ENCODE measurements at regions not wholly inside any gene's neighbourhood (a gene's known extent, or its start where the extent isn't known, plus 50 kb on each side); places are given as distances from the start of the nearest gene placed in this dataset.

DNA sequence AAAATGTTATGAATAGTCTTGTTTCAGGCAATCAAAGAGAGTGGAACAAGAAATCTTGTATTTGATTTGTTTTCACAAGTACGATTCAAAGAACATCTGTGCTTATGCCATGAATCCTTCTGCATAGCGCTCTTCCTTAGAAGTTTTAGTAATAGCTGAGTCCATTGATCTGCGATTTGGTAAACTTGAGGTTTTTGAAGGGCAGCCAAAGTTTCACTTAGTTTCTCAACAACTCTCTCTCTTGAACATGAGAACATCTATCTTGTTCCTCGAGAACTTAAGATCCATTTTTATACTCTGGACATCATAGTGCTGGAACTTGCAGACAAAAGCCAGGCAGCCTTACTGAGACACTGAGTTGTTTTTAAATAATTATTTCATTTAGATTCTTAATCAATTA is 96.2 kb upstream of the USP15 start:
- no peak for TF ChIP-seq POLR2A (IDR thresholded peaks at IDR 0.05)
- TF ChIP-seq, protein P1, sequence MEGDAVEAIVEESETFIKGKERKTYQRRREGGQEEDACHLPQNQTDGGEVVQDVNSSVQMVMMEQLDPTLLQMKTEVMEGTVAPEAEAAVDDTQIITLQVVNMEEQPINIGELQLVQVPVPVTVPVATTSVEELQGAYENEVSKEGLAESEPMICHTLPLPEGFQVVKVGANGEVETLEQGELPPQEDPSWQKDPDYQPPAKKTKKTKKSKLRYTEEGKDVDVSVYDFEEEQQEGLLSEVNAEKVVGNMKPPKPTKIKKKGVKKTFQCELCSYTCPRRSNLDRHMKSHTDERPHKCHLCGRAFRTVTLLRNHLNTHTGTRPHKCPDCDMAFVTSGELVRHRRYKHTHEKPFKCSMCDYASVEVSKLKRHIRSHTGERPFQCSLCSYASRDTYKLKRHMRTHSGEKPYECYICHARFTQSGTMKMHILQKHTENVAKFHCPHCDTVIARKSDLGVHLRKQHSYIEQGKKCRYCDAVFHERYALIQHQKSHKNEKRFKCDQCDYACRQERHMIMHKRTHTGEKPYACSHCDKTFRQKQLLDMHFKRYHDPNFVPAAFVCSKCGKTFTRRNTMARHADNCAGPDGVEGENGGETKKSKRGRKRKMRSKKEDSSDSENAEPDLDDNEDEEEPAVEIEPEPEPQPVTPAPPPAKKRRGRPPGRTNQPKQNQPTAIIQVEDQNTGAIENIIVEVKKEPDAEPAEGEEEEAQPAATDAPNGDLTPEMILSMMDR (IDR thresholded peaks at IDR 0.05) = no peak
